ENCODE measurements at regions not wholly inside any gene's neighbourhood (a gene's known extent, or its start where the extent isn't known, plus 50 kb on each side); places are given as distances from the start of the nearest gene placed in this dataset.

DNA sequence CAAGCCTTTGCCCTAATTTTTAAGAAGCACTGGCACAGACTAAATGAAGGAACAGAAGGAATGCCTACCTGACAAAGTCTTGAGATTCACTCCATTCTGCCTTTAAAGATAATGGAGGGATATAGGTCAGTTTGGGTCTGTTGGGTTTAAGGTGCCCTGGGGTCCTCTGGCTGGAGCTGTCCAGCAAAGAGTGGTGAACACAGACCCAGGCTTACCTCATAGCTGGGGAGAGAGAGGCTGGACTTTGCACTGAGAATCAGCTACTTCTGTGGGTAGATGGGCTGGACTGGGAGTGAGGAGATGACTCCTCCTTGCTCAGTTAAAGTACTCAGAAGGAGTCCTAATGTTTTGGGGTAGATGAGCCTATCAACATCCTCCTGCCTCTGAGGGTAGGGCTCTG, 64.4 kb upstream of the CXCR4 start:
- no peak for DNase-seq (ENCODE audit: low read depth)
- H3K4me3 ChIP-seq (ENCODE audit: control insufficient read depth, low read depth, low read length): no peak overlapping the region
- TF ChIP-seq CTCF (IDR thresholded peaks at IDR 0.05; ENCODE audit: control insufficient read depth, insufficient read depth, low read depth, low read length, missing control alignments): no peak

- no peak for TF ChIP-seq CTCF (IDR thresholded peaks at IDR 0.05; ENCODE audit: control insufficient read depth, insufficient read depth, low read depth, low read length, missing control alignments)
- no peak for DNase-seq (ENCODE audit: low read depth)
Observed at GRCh38 chr2:136179602-136179975, 61.6 kb upstream of the CXCR4 start.

DNA sequence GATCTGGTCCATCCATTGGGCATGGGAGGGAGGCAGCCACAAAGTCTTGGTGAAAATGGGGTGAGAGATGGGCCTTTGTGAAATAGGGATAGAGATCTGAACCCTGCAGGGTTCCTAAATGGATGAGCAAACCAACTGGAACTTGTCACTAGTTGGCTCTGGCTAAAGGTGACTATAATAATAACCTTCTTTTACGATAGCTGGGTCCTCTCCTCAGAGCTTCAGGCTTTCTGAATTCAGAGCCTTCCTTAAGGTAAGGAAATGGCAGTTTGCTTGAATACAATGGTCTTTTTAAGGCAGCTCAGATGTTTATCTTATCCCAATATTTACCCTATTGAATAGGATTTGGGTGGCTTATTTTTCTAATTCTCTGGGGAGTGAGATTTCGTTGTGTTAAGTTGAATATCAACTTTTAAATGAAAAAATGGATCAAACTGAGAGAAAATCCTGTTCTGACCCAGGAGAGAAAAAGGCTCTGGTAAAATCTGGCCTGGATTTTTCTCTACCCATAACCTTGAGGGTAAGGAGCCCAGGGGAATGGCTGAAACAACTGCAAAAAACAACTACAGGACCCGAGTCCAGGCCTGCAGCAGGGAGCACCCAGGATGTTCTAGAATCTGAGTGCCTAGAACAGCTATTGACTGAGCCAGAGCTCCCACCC, 61.1 kb upstream of the CXCR4 start:
- no peak for TF ChIP-seq CTCF (IDR thresholded peaks at IDR 0.05; ENCODE audit: control insufficient read depth, insufficient read depth, low read depth, low read length, missing control alignments)
- DNase-seq (ENCODE audit: low read depth): no peak
- H3K4me3 ChIP-seq (ENCODE audit: control insufficient read depth, low read depth, low read length): no peak overlapping the region

More at GRCh38 chr2:136179602-136179975, 61.6 kb upstream of the CXCR4 start:
- H3K4me3 ChIP-seq (ENCODE audit: control insufficient read depth, low read depth, low read length): no peak overlapping the region

GRCh38 chr2:136175868-136176267, 57.9 kb upstream of the CXCR4 start:
- no peak for TF ChIP-seq CTCF (IDR thresholded peaks at IDR 0.05; ENCODE audit: control insufficient read depth, insufficient read depth, low read depth, low read length, missing control alignments)
- no peak overlapping the region for H3K4me3 ChIP-seq (ENCODE audit: control insufficient read depth, low read depth, low read length)
- no peak for DNase-seq (ENCODE audit: low read depth)

GRCh38 chr2:136175466-136175865, 57.5 kb upstream of the CXCR4 start:
- H3K4me3 ChIP-seq (ENCODE audit: control insufficient read depth, low read depth, low read length): no peak overlapping the region
- no peak for DNase-seq (ENCODE audit: low read depth)
- no peak for TF ChIP-seq CTCF (IDR thresholded peaks at IDR 0.05; ENCODE audit: control insufficient read depth, insufficient read depth, low read depth, low read length, missing control alignments)

DNA sequence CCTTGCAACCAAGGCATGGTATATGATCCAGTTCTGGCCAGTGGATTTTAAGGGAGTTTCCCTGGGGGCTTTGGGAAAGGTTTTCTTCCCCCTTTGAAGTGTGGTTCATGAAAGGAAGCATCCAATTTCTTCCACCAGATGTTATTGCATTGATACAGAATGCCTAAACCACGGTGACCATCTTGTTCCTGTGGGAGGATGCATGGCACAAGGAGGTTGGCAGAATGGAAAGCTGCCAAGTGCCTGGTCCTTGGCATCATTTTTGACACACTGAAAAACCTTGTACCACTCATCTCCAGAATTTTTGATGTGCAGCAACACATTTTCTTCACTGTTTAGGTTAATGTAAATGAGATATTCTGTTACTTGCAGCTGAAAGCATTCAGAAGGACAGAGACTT, 55.2 kb upstream of the CXCR4 start:
- H3K4me3 ChIP-seq (ENCODE audit: control insufficient read depth, low read depth, low read length): no peak overlapping the region
- TF ChIP-seq CTCF (IDR thresholded peaks at IDR 0.05; ENCODE audit: control insufficient read depth, insufficient read depth, low read depth, low read length, missing control alignments): no peak
- no peak for DNase-seq (ENCODE audit: low read depth)

DNA sequence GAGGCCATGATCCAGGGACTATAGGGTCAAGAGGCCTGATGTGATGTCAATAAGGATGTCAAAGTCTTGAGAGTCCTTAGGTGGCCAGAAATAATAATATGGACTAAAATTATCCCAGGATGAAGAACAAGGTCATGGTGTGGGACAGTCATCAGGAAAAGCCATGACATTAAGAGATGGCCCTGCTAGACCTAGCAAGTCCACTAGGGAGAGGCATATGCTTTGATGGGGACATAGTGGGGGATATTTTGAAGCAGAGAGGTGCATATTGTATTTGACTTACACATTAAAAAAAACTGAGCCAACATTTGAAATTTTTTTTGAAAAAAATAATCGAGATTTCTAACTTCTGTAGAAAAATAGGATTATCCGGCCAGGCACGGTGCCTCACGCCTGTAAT, 53.3 kb upstream of the CXCR4 start:
- DNase-seq (ENCODE audit: low read depth): no peak
- no peak for TF ChIP-seq CTCF (IDR thresholded peaks at IDR 0.05; ENCODE audit: control insufficient read depth, insufficient read depth, low read depth, low read length, missing control alignments)
- no peak overlapping the region for H3K4me3 ChIP-seq (ENCODE audit: control insufficient read depth, low read depth, low read length)
